GM19324 (cell line): ENCODE measurements at regions not wholly inside any gene's neighbourhood (a gene's known extent, or its start where the extent isn't known, plus 50 kb on each side); places are given as distances from the start of the nearest gene placed in this dataset.

Experiments
- ATAC-seq: cut with Tn5 transposase; IDR thresholded peaks from one replicate; pipeline ENCODE4 v1.9.1; 2021; ENCODE audit warnings: mild to moderate bottlenecking, moderate library complexity; ENCODE audit not compliant: unreplicated experiment, low FRiP score

- ATAC-seq = no peak
These were observed 242.3 kb upstream of the COPS8 start for GRCh38 chr2:236843161-236843968.

- no peak for ATAC-seq
These were observed 241.0 kb upstream of the COPS8 start for GRCh38 chr2:236844711-236845110.

- ATAC-seq = no peak
These were observed 238.7 kb upstream of the COPS8 start for GRCh38 chr2:236847023-236847422.

GRCh38 chr2:236847538-236848263 is 238.0 kb upstream of the COPS8 start:
- no peak for ATAC-seq

- ATAC-seq = no peak
These were observed 237.2 kb upstream of the COPS8 start for GRCh38 chr2:236848501-236848900.

- no peak for ATAC-seq
These were observed 236.2 kb upstream of the COPS8 start for GRCh38 chr2:236849508-236849907.

GRCh38 chr2:236849940-236850339 is 235.7 kb upstream of the COPS8 start:
- no peak for ATAC-seq

GRCh38 chr2:236851187-236851586 is 234.5 kb upstream of the COPS8 start:
- ATAC-seq = no peak

GRCh38 chr2:236852100-236852976 is 233.4 kb upstream of the COPS8 start:
- no peak for ATAC-seq

GRCh38 chr2:236852977-236853374 is 232.7 kb upstream of the COPS8 start:
- no peak for ATAC-seq

GRCh38 chr2:236853585-236854051 is 232.1 kb upstream of the COPS8 start:
- ATAC-seq = no peak

GRCh38 chr2:236855176-236855865 is 230.4 kb upstream of the COPS8 start:
- no peak for ATAC-seq

- ATAC-seq = no peak
These were observed 229.5 kb upstream of the COPS8 start for GRCh38 chr2:236855866-236856847.

- no peak for ATAC-seq
These were observed 228.8 kb upstream of the COPS8 start for GRCh38 chr2:236856848-236857235.

- ATAC-seq = no peak
These were observed 228.4 kb upstream of the COPS8 start for GRCh38 chr2:236857246-236857645.

GRCh38 chr2:236857781-236858180 is 227.9 kb upstream of the COPS8 start:
- no peak for ATAC-seq

- no peak for ATAC-seq
These were observed 227.0 kb upstream of the COPS8 start for GRCh38 chr2:236858661-236859060.

GRCh38 chr2:236859908-236860307 is 225.8 kb upstream of the COPS8 start:
- no peak for ATAC-seq
